ENCODE measurements at regions not wholly inside any gene's neighbourhood (a gene's known extent, or its start where the extent isn't known, plus 50 kb on each side); places are given as distances from the start of the nearest gene placed in this dataset.

- DNase-seq = no peak
Measured at GRCh38 chr3:72452745-72453144, 395.5 kb downstream of the SHQ1 start.

DNA sequence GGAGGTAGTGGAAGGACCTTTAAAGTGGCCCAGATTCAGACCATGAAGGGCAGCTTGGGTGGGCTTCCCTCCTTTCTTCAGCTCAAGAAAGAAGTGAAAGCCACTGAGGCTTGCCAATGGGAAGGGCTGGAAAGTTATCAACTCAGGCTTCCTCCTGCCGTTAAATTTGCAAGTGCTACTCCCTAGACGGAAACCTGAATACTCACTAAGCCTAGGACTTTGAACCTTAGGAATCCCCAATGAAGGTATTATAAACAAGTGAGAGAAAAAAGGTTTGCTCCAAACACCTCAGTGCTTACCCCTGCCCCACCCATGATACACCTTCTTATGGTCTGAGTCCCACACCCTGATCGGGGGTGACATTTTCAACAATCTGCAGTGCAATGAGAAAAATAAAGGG is 396.4 kb downstream of the SHQ1 start:
- no peak for DNase-seq

- DNase-seq = peak; percentile 82
Measured at GRCh38 chr3:72449551-72449950, 398.7 kb downstream of the SHQ1 start.

DNA sequence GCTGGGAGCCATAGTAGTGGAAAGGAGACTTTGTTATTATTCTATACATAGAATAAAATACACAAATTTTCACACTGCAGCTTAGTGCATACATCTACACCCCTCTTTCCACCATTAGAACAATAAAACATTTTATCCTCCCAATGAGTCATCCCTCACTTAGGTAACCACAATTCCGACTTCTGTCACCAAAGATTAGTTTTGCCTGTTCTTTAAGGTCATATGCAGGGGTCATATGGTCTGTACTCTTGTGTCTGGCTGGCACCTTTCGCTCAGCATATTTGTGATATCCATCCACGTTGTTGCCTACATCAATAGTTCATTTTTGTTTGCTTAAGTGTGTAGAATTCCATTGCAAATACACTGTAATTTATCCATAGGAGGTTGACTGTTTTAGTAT is 399.4 kb downstream of the SHQ1 start:
- DNase-seq = peak; percentile 13

GRCh38 chr3:72448375-72448823 is 399.8 kb downstream of the SHQ1 start:
- DNase-seq = no peak

DNA sequence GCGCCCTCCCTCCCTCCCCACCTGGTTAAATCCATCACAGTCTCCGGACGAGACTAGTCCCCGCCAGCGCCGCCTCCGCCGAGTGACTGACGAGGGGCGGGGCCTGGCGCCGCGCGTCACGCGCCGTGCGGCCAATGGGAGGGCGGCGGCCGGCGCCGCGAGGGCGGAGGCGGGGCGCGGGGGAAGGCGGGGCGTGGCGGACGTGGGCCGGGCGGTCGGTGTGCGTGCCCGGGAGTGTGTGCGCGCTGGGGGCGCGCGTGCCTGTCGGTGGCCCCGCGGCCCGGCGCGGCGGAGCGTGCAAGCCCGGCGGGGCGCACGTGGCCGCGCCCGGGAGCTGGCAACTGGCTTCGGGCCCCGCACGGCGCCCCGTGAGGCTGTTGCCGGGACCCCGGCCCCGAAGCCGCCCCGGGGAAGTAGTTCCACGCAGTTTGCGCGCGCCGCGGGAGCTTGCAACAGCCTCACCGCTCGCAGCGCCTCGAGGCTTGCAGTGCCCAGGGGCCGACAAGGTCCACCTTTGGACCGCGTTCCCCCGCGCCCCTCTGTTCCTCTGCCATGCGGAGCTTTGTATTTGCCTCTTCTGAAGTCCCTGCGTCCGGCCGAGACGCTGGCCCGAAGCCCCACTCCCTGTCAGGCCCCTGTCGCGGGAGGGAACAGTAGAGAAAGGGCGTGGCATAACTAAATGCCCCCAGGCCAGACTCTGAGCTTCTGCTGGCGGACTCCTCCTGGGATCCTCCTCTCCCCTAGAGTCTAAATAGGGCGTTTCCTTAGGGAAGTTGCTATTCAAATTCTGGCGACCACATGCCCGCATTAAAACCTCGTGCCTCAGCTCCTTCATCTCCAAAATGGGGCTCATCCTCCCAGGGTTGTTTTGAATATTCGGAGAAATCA is 400.9 kb downstream of the SHQ1 start:
- peak; percentile 94 for DNase-seq

DNA sequence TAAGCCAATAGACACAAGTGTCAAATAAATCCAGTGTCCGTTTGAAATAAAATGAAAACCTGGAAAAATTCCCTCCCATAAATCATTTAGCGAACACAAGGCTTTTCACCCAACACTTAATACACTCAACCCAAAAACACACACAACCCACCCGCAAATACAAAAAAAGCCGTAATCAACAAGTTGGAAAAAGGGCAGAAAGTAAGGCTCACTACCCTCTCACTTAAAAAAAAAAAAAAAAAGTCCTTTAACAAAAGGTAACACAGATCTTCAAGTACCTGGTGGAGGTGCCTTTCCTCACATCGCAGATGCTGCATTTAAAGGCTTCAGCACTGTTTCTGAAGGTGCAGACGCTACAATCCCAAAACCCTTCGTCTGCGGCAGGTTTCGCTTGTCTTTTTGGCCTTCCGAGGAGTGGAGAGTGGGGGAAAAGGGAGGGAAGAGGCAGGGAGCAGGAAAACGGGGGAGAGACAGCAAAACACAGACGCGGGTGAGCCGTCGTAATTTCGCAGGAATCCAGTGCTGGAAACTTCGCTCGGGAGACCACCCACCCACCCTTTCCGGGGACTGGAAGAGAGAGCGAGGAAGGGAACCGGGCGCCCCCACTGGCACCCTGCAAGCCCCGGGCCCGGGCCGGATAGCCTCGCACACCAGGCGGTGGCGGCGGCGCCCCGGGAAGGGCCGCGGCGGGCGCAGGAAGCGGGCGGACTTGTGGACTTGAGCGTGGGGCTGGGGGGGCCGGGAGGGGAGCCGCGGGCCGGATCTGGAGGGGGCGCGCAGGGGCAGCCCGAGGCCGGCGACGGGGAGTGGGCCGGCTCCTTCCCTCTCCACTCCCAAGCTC is 401.8 kb downstream of the SHQ1 start, which contains the start of gene RYBP:
TSS of gene RYBP (minus strand) at position 404 of the 841 bp plus-strand sequence.
- peak; percentile 33 for DNase-seq

- no peak for DNase-seq
Measured at GRCh38 chr3:72445827-72446217, 402.4 kb downstream of the SHQ1 start.

DNA sequence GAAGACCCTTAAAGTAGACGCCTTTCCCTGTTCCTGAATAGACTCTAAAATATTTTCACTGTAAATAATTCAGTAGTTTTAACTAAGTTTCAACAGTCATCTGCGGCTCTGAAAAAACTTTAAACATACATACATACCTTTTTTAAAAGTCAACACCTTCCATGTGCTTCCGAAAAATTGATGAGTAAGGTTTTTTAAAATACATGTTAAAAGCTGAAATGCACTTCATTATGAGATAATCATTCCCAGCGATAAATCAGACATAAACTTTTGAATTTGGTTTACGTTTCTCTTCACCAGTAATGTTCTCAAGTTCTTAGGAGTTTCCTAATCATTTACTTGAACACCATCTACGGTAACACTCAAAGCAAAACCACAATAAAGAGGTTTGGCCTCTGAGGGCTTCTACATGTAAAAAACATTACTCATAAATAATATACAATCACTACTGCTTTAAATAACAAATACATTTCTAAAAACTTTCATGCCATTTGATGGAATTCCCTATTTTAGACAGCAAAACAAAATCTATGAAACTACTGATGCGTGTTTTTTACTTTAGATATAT is 403.5 kb downstream of the SHQ1 start:
- DNase-seq = no peak

- DNase-seq = no peak
Measured at GRCh38 chr3:72442759-72443158, 405.5 kb downstream of the SHQ1 start.

- no peak for DNase-seq
Measured at GRCh38 chr3:72441284-72441994, 406.8 kb downstream of the SHQ1 start.

GRCh38 chr3:72440491-72440890 is 407.8 kb downstream of the SHQ1 start:
- DNase-seq = no peak

DNA sequence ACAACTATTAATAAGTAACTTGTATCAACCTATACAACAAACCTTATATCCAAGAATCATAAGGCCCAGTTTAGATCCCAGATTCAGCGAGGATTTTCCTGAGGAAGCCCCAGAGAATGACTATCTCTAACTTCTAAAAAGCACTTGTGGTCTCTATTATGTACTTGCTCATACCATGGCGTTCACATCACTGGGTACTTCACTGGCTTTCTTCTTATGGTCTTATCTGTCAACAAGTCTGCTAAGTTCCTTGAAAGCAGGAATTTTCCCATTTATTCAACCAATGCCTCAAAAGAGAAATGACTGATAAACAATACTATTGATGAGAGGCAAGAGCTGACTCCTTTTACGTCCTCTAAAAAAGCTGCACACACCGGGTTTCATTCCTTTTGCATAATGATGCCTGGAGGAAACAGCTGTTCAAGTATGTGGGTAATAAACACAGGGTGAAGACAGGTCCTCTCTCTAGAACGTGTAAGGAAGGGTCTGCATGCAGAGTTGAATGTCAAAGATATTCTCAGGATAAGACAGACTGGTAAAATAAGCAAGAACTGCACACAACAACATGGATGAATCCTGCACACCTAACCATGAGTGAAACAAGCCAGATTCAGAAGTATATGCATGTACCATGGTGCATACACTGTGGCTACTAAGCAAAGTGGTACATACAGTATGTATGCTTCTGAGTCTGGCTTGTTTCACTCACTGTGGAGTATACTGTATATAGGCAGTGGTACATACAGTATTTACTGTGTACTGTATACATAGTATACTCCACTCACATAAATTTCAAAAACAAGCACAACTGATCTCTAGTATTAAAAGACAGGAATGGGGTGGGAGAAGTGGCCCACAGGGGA is 408.7 kb downstream of the SHQ1 start:
- DNase-seq = peak; percentile 44

- DNase-seq = no peak
Measured at GRCh38 chr3:72437661-72438406, 410.4 kb downstream of the SHQ1 start.

GRCh38 chr3:72436863-72437592 is 411.2 kb downstream of the SHQ1 start:
- DNase-seq = no peak

DNA sequence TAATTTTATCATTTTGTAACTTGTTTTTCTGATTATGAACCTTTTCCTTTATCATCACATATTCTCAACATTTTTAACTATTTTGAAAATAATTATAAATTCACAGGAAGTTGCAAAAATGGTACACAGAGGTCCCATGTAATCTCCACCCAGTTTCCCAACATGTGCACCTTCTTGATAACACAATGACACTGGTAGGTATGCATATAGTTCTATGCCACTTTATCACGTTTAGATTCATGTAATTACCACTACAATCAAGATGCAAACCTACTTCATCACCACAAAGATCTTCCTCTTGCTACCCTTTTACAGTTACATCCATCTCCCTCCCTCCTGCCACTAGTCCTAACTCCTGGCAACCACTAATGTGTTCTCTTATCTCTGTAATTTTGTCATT is 413.9 kb downstream of the SHQ1 start:
- no peak for DNase-seq

DNA sequence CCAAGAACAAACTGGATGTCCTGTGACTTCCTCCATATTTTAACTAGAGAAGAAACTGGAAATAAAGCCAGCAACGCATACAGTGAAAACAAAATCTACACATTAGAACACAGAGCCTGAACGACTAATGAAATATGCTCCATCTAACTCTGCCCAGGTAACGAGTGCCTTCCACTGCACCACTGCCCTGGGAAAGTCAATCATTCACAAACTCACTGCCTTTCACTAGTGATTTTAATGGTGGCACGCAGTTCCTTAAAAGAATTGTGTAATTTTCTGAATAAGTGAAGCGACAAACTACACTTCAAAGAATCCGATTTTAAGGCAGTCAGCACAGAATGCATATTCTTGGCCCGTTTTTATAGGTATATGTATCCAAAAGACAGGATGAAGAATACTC is 416.0 kb downstream of the SHQ1 start:
- DNase-seq = no peak

DNA sequence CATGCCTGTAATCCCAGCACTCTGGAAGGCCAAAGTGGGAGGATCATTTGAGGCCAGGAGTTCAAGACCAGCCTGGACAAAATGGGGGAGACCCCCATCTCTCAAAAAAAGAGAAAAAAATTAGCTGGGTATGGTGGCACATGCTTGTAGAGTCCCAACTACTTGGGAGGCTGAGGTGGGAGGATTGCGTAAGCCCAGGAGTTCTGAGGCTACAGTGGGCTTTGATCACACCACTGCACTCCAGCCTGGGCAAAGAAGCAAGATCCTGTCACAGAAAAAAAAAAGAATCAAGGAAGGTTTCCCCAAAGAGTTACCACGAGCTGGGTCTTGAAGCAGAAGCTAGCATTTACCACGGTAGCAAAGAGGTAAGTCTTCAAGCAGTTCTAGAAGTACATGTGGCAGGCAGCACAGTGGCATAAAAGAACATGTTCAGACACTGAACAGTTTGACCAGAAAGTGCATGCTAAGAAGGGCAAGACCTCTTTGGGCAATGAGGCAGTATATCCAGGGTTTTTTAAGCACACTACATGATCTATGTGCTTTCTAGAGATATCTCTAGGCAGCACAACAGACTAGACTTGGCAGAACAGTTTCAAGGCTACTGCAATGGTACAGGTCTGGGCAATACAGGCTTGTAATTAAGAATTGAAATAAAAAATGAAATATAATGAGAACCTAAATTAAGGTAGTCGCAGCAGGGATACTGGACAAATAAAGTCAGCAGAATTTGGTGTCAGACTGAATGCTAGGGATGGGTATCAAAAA is 418.5 kb downstream of the SHQ1 start:
- no peak for DNase-seq

DNA sequence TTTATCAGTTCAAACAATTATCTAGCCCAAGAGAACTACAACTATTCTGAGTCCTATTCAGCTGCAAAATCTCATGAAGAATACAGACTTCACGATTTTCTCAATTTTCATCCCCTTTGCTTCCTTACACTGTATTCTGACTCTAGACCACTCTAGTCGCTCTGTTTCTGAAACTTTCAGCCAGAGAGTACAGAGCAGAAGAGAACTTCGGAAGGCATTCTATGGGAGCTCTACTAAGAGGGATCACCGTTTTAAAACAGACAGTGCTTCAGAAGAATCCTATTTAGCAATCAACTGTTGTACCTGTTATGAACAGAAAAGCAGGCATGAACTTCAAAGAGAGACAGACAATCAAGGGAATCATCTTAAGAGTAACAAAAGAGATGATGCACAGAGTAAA is 419.4 kb downstream of the SHQ1 start:
- DNase-seq = no peak
